OCI-M1 (cell line): ENCODE measurements at regions not wholly inside any gene's neighbourhood (a gene's known extent, or its start where the extent isn't known, plus 50 kb on each side); places are given as distances from the start of the nearest gene placed in this dataset.

Experiments
- DNase-seq: peaks from one replicate; lab custom pipeline; 2025; lab: John Stamatoyannopoulos, UW

- no peak for DNase-seq
These were observed 326.3 kb downstream of the OSTF1 start for GRCh38 chr9:75414371-75415160.

DNA sequence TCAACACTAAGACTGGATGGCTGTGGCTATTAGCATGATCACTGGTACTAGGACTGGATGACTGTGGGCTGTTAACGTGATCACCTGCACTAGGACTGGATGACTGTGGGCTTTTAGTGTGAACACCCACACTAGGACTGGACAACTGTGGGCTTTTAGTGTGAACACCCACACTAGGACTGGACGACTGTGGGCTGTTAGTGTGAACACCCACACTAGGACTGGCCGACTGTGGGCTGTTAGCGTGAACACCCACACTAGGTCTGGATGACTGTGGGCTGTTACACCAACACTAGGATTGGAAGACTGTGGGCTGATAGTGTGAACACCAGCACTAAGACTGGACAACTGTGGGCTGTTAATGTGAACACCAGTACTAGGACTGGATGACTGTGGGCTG, 329.2 kb downstream of the OSTF1 start:
- DNase-seq = no peak

GRCh38 chr9:75418518-75418917, 330.2 kb downstream of the OSTF1 start:
- no peak for DNase-seq

GRCh38 chr9:75422944-75423522, 334.7 kb downstream of the OSTF1 start:
- no peak for DNase-seq

GRCh38 chr9:75429531-75430475, 341.5 kb downstream of the OSTF1 start:
- no peak for DNase-seq

DNA sequence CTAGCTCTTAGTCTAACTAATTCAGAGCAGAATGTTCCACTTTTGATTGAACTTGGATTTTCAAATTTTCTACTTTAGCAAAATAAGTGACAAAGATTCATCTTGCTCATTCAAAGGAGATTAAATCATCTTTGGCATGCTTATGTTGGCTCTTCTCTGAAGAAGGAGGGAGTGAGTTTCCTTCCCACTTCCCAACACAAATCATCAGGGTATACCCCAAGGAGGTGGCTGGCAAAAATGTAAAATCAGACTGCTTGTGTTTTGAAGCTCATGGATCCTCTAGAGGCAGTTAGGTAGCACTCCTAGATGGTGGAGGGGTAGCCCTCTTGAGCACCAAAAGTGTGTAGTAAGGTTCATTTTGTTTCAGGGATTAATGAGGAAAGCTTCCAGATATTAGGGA, 343.1 kb downstream of the OSTF1 start:
- DNase-seq = no peak

DNA sequence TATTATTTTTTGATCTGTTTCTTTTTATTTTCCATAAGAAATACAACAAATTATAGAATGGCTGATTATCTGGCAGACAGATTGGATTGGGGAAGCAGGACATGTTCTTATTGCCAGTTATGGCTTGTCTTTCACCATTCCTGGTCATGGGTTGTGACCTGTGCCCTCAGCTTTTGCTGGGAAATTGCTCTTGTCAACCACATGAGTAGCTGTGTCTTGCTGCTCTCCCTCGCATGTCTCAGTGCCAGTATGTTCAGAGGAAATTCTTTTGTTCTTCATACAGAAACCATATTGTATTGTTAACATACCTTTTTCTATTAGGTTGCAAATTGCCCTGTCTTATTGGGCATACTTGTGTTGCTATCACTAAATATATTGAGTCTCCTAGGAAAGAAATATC, 344.1 kb downstream of the OSTF1 start:
- DNase-seq = no peak

- no peak for DNase-seq
These were observed 344.6 kb downstream of the OSTF1 start for GRCh38 chr9:75432888-75433287.

DNA sequence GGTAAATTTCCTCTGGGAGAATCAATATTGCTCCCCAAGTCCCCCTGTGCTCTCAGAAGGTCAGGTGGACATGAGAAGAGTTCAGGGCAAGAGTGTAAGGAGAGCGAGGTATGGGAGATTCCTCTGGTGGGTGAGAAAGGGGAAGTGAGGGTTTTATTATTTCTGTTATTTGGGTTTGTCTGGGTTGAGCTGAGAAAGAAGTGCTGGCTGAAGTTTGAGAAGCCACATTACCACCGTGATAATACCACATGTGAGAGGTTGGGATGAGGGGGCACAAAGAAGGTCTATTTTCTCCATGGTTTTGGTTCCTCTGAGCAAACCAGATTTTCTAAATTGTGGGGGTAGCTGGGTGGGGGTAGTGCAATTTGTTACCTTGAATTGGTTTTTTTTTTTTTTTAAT, 350.4 kb downstream of the OSTF1 start:
- DNase-seq = peak; percentile 14

GRCh38 chr9:75440914-75441313, 352.6 kb downstream of the OSTF1 start:
- DNase-seq = no peak

GRCh38 chr9:75445144-75445543, 356.8 kb downstream of the OSTF1 start:
- DNase-seq = no peak

- DNase-seq = no peak
These were observed 359.0 kb downstream of the OSTF1 start for GRCh38 chr9:75447281-75447680.

DNA sequence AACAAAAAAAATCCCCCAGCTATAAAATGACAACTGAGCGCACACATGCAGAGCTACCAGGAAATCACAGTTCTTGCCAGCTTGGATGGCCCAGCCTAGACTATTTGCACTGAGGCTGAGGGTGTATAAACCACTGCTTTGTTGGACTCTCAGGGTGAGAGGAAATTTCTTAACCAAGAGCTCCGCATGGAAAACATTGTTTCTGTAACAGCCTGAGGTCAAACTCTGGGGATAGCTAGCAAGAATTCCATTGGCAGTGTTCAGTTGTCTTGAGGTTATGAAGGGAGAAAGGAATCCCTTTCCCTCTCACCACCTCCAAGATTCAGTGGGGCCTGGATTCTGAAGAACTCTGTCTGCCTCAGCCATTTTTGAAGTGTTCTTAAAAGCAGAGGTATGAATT, 360.0 kb downstream of the OSTF1 start:
- no peak for DNase-seq

- no peak for DNase-seq
These were observed 360.6 kb downstream of the OSTF1 start for GRCh38 chr9:75448955-75449354.

DNA sequence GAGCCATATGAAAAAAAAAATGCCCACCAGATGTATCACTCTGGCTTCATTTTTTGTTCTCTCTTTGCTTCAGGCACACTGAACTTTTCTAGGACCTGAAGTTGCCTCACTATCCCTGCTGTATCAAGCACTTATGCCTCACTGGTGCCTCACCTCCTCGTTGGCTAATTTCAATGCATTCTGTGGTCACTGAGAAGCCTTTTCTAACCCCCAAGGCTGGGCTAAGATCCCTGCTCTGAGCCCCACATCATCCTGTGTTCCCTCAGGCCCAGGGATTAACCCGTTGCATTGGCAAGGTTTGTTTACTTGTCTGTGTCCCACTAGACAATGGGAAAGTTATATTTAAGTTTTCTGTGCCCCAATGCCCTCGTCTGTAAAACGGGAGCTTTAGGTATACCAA, 362.7 kb downstream of the OSTF1 start:
- DNase-seq = no peak

- no peak for DNase-seq
These were observed 363.2 kb downstream of the OSTF1 start for GRCh38 chr9:75451505-75451904.

GRCh38 chr9:75452512-75452911, 364.2 kb downstream of the OSTF1 start:
- DNase-seq = no peak

- DNase-seq = no peak
These were observed 365.7 kb downstream of the OSTF1 start for GRCh38 chr9:75454043-75454442.

- DNase-seq = no peak
These were observed 366.6 kb downstream of the OSTF1 start for GRCh38 chr9:75454891-75455290.

- DNase-seq = no peak
These were observed 367.2 kb downstream of the OSTF1 start for GRCh38 chr9:75455444-75455921.

- DNase-seq = no peak
These were observed 368.4 kb downstream of the OSTF1 start for GRCh38 chr9:75456698-75457097.

- no peak for DNase-seq
These were observed 369.2 kb downstream of the OSTF1 start for GRCh38 chr9:75457474-75458011.
